ENCODE measurements at regions not wholly inside any gene's neighbourhood (a gene's known extent, or its start where the extent isn't known, plus 50 kb on each side); places are given as distances from the start of the nearest gene placed in this dataset.

DNA sequence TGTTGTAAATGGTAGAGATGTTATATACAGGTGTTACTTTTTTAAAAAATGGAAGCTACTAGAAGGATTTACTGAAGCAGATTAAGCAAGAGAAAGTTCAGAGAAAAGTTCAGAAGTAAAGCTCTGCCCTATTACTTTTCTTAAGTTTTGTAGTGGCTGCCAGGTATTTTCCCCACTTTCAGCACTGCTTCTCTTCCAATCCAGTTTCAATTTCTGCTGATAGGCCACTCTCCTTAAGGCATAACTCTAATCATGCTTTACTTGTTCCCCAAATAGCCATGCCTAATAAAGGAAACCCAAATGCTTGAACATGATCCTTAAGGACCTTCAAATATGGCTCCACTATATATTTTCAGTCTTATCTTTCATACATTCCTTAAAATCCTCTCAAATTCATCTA is 880.8 kb upstream of the CDH2 start:
- no peak overlapping the region for H3K27ac ChIP-seq
- TF ChIP-seq, protein P1, sequence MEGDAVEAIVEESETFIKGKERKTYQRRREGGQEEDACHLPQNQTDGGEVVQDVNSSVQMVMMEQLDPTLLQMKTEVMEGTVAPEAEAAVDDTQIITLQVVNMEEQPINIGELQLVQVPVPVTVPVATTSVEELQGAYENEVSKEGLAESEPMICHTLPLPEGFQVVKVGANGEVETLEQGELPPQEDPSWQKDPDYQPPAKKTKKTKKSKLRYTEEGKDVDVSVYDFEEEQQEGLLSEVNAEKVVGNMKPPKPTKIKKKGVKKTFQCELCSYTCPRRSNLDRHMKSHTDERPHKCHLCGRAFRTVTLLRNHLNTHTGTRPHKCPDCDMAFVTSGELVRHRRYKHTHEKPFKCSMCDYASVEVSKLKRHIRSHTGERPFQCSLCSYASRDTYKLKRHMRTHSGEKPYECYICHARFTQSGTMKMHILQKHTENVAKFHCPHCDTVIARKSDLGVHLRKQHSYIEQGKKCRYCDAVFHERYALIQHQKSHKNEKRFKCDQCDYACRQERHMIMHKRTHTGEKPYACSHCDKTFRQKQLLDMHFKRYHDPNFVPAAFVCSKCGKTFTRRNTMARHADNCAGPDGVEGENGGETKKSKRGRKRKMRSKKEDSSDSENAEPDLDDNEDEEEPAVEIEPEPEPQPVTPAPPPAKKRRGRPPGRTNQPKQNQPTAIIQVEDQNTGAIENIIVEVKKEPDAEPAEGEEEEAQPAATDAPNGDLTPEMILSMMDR (IDR thresholded peaks at IDR 0.05): no peak
- no peak for DNase-seq (ENCODE audit: low spot score)
- H3K4me3 ChIP-seq: no peak overlapping the region

DNA sequence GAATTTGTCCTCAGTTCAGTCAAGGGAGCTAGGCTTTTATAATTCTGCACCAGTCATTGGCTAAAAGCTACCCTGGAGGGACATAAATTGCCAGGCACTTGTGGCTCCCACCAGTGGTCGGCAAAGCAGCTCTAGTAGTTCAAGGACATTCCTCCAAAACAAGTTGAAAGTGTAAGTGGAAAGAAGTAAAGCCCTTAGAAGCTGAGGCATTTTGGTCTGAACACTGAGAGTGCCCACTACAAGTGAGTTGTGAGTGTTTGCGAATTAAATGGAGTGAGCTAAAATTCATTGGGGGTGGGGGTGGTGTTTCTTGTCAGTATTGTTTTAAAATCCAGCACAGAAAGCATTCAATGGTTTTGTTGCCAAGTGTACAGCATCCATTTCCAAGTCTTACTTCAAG is 879.9 kb upstream of the CDH2 start:
- H3K27ac ChIP-seq: no peak overlapping the region
- TF ChIP-seq, protein P1 (IDR thresholded peaks at IDR 0.05): no peak
- no peak for DNase-seq (ENCODE audit: low spot score)
- H3K4me3 ChIP-seq: no peak overlapping the region

DNA sequence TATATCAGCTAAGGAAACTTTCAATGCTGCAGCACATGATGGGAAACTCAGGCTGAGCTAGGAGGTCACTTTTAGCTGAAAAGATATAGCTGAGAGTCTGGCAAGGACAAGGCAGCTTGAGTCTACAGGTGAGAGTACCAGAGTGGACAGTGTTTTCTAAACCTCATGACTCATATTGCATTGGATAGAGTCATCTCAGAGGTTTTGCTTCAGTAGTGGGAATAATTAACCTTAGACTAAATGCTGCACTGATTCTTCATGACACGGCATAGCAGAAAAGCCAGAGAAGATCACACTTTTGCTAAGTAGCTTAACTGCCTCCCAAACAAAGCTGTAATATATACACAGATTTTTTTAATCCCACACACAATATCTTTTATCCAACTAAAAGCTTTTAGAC is 865.0 kb upstream of the CDH2 start:
- no peak overlapping the region for H3K4me3 ChIP-seq
- DNase-seq (ENCODE audit: low spot score): no peak
- TF ChIP-seq, protein P1 (IDR thresholded peaks at IDR 0.05): no peak
- H3K27ac ChIP-seq: no peak overlapping the region

DNA sequence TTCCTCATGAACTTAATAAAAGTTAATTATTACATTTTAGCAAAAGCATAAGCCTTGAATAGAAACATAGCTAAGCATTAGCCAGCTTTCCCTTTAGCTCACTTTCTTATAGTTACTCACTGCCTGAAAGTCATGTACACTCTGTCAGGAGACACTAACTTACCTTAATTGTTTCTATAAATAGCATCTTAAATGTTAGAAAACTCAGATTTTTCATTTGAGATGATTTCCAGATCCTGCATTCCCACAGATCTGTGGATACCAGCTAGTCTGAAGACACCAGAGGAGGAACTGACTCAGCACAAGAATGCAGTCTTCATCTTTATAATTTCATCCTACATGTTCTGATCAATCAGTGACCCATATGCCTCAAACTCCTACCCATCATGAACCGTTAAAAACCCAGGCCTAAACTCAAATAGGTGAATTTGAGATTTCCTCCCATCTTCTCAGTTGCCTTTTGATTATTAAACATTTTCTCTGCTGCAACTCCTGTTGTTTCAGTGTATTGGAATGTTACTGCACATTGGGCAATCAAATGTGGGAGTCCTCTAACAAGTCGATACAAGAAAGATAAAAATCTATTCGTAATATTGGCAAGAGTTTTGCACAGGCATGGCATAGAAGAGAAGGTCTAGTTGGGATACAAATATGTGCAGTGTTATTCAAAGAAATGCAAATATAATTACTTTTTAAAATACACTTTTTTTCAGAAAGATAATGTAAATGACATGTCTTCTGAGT is 857.4 kb upstream of the CDH2 start:
- no peak overlapping the region for H3K27ac ChIP-seq
- TF ChIP-seq, protein P1 (IDR thresholded peaks at IDR 0.05): no peak
- H3K4me3 ChIP-seq: no peak overlapping the region
- DNase-seq (ENCODE audit: low spot score): no peak

DNA sequence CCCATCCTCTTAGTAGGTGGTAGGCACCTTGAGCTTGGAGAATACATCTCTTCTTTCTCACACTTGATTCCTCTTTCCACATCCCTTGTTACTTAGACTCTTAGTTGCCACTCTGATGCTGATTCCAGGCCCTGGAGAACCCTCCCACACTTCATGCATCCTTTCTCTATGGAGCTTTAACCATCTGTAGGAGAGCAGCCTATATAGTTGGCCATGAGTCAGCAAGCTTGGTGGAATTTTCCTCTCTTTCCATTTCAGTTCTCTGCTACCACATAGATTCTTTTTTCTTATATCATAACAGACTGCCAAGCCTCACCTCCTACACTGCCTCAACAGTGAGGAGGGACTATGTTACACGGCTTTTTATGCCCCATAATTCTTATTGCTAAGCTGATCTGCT is 851.6 kb upstream of the CDH2 start:
- no peak for DNase-seq (ENCODE audit: low spot score)
- TF ChIP-seq, protein P1 (IDR thresholded peaks at IDR 0.05): no peak
- Histone ChIP-seq H3K4me3 (no peak overlapping the region), H3K27ac (no peak overlapping the region)

DNA sequence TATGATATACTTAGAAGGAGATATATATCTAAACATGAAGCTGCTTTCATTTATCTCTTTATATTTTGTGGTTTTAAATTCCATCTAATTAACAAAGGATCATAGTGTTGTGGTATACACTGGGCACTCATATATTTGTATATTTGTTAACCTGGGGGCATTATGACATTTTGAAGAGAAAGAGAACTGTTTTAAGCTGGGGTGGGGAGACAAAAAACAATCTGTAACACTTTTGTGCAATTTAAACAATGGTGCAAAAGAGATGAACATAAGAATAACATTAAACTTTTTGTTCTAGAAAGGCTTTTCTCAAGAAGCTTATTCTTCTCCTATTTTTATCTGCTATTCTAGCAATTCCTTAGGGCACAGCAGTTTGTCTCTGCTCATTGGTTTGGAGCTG is 842.0 kb upstream of the CDH2 start:
- TF ChIP-seq, protein P1 (IDR thresholded peaks at IDR 0.05): no peak
- Histone ChIP-seq H3K27ac (no peak overlapping the region), H3K4me3 (no peak overlapping the region)
- no peak for DNase-seq (ENCODE audit: low spot score)

DNA sequence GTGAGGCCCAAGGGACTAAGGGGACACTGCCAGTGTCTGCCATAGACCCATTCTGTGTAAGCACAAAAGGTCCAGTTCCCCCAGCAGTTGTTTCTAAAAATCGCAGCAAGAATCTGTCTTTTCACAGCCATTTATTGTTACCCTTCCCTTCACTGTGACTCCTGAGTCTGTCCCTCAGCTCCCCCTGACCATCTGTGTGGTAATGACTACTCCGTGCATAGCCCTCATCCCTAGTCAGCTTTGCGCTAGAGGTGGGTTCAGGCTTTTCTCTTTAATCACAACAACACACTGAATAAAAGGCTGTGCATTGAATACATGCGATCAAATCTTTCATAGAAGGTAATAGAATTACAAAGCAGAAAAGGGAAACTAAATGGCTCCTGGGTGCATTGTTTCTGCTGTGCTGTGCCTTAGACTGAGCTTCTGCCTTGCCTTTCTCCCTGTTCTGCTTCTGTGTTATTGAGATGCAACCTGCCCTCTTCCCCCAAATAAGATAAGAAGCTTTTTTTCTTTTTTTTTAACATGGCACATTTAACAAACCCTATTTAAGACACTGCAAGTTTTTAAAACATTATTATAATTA is 836.0 kb upstream of the CDH2 start:
- Histone ChIP-seq H3K4me3 (no peak overlapping the region), H3K27ac (no peak overlapping the region)
- TF ChIP-seq, protein P1 (IDR thresholded peaks at IDR 0.05): no peak
- DNase-seq (ENCODE audit: low spot score): no peak
